Bone marrow (tissue), 2 donors: ENCODE measurements at regions not wholly inside any gene's neighbourhood (a gene's known extent, or its start where the extent isn't known, plus 50 kb on each side); places are given as distances from the start of the nearest gene placed in this dataset.
A peak's percentile ranks its signal among the peaks of the same experiment; 100 is the strongest.
"Not testable (repeated sequence)": the region's sequence is repeated elsewhere in the genome, so short reads cannot be mapped to it uniquely, and the experiment has no call there.

Experiments
- DNase-seq, 2 donors: peaks; one replicate each; lab custom pipeline; 2025; lab: John Stamatoyannopoulos, UW

GRCh38 chr5:100641833-100642232, 106.7 kb downstream of the FAM174A start:
- no peak for DNase-seq

GRCh38 chr5:100643473-100643872, 108.3 kb downstream of the FAM174A start:
- DNase-seq: no peak

- DNase-seq: no peak
Observed at GRCh38 chr5:100644185-100644584, 109.0 kb downstream of the FAM174A start.

GRCh38 chr5:100644776-100645175, 109.6 kb downstream of the FAM174A start:
- no peak for DNase-seq

- DNase-seq: no peak
Observed at GRCh38 chr5:100646011-100646410, 110.8 kb downstream of the FAM174A start.

- no peak for DNase-seq
Observed at GRCh38 chr5:100646691-100647090, 111.5 kb downstream of the FAM174A start.

- peak in 1 of 2 donors; percentile 24 for DNase-seq
Observed at GRCh38 chr5:100647461-100648230, 112.5 kb downstream of the FAM174A start.

GRCh38 chr5:100654895-100655294, 119.7 kb downstream of the FAM174A start:
- no peak for DNase-seq

GRCh38 chr5:100656771-100657170, 121.6 kb downstream of the FAM174A start:
- DNase-seq: not testable (repeated sequence)

- DNase-seq: no peak
Observed at GRCh38 chr5:100659080-100659795, 124.1 kb downstream of the FAM174A start.

GRCh38 chr5:100664140-100664539, 129.0 kb downstream of the FAM174A start:
- DNase-seq: no peak

GRCh38 chr5:100667161-100667630, 132.0 kb downstream of the FAM174A start:
- peak in 1 of 2 donors; percentile 81 for DNase-seq

- DNase-seq: peak in 1 of 2 donors; percentile 7
Observed at GRCh38 chr5:100668511-100668910, 133.3 kb downstream of the FAM174A start.

- no peak for DNase-seq
Observed at GRCh38 chr5:100676817-100677631, 141.8 kb downstream of the FAM174A start.

GRCh38 chr5:100682625-100683024, 147.5 kb downstream of the FAM174A start:
- no peak for DNase-seq

- DNase-seq: no peak
Observed at GRCh38 chr5:100683881-100684280, 148.7 kb downstream of the FAM174A start.

GRCh38 chr5:100685122-100685521, 149.9 kb downstream of the FAM174A start:
- DNase-seq: not testable (repeated sequence)

GRCh38 chr5:100688834-100689233, 153.7 kb downstream of the FAM174A start:
- not testable (repeated sequence) for DNase-seq

- no peak for DNase-seq
Observed at GRCh38 chr5:100690036-100690560, 154.9 kb downstream of the FAM174A start.

GRCh38 chr5:100691085-100691484, 155.9 kb downstream of the FAM174A start:
- DNase-seq: no peak

- no peak for DNase-seq
Observed at GRCh38 chr5:100691548-100691947, 156.4 kb downstream of the FAM174A start.

- DNase-seq: no peak
Observed at GRCh38 chr5:100693481-100693880, 158.3 kb downstream of the FAM174A start.
